ENCODE measurements at regions not wholly inside any gene's neighbourhood (a gene's known extent, or its start where the extent isn't known, plus 50 kb on each side); places are given as distances from the start of the nearest gene placed in this dataset.

GRCh38 chr6:6901205-6901719 is 206.5 kb upstream of the RREB1 start:
- POLR2A ChIA-PET = no interaction called here
- CTCF ChIA-PET = no interaction called here
- no peak overlapping the region for H3K4me3 ChIP-seq (ENCODE audit: low read depth, low read length)
- DNase-seq (ENCODE audit: low read depth, low spot score) = no peak
- no peak for TF ChIP-seq CTCF (IDR thresholded peaks at IDR 0.05; ENCODE audit: insufficient read depth, low read length, missing control alignments)

DNA sequence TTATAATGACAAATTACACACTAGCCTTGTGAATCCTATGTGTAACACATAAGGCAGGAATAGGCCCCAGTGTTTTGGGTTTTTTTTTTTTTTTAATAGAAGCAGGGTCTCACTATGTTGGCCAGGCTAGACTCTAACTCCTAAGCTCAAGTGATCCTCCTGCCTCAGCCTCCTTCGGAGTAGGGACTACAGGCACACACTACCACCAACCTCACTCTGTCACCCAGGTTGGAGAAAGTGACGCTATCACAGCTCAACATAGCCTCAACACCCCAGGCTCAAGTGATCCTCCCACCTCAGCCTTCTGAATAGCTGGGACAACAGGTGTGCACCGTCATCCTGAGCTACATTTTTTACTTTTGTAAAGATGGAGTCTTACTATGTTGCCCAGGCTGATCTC is 205.8 kb upstream of the RREB1 start:
- POLR2A ChIA-PET = no interaction called here
- TF ChIP-seq CTCF (IDR thresholded peaks at IDR 0.05; ENCODE audit: insufficient read depth, low read length, missing control alignments) = no peak
- no peak for DNase-seq (ENCODE audit: low read depth, low spot score)
- CTCF ChIA-PET = no interaction called here
- H3K4me3 ChIP-seq (ENCODE audit: low read depth, low read length) = no peak overlapping the region

DNA sequence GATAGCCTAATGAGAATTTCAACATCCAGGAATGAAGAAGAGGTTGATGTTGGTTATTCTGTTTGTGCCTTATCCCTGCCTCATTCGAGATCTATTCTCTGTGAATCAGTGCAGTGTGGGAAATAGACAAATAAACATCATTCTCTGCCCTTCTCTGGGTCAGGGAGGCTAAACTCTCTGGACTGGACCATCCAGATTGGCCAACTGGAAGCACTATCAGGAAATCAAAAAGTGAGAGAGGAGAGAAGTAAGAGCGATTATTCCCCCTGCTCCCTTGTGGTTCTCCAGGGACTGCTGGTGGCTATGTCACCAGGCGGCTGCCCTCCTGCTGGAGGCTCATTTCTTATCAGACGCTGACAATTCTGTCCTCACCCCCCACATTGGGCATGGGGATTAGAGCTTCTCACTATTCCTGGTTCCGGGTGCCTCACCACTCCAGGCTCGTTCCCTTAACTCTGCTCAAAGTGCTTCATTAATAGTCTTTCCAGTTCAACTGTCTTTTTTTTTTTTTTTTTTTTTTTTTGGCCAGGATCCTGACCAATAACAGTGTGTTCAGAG is 201.7 kb upstream of the RREB1 start:
- no peak overlapping the region for H3K4me3 ChIP-seq (ENCODE audit: low read depth, low read length)
- TF ChIP-seq CTCF (IDR thresholded peaks at IDR 0.05; ENCODE audit: insufficient read depth, low read length, missing control alignments) = no peak
- DNase-seq (ENCODE audit: low read depth, low spot score) = no peak
- POLR2A ChIA-PET = no interaction called here
- CTCF ChIA-PET = no interaction called here

DNA sequence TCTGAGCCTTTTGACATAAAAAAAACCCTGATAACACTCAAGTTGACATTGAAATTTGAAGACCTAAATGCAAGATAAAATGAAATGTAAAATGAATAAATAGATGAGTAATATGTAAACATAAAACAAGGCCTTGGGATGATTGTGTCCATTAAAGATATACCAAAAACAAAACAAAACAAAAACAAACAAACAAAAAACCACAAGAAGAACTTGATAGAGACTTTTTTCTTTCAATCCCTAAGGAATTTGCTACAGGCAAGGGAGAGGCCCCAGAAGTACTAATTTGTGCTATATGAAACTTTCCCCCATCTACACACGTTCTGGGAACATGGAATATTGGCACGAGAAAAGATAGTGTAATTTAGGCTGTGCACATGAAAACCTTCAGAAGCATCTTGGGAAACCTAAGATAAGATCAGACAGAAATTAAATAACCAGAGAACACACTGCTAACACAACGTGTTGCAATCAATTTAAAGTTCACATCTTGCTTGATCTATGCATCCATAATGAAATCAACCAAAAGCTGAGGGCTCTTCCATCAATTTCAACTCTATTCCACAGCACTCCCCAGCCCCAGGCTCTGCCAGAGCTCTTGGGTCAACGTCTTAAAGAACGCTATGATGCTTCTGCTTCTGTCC is 201.1 kb upstream of the RREB1 start:
- no peak for DNase-seq (ENCODE audit: low read depth, low spot score)
- no peak overlapping the region for H3K4me3 ChIP-seq (ENCODE audit: low read depth, low read length)
- TF ChIP-seq CTCF (IDR thresholded peaks at IDR 0.05; ENCODE audit: insufficient read depth, low read length, missing control alignments) = no peak
- CTCF ChIA-PET = no interaction called here
- POLR2A ChIA-PET = no interaction called here

DNA sequence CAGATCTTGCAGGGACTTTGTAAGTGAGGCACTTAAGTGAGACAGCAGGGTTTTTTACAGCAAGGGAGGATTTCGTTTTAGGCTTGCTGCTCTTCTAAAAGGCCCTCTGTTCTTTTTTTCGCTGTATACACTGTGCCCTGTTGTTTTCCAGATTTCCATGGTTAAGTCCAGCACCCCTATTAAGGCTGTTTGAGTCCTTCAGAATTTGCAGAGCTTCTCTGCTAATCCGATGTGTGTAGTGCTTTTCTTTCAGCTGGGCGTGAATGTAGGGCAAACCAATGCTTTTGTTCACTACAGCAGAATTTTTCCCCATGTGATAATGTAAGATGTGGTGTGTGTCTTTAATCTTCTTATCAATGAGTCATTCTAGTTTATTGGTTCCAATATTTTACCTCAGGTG is 200.5 kb upstream of the RREB1 start:
- ChIA-PET POLR2A (no interaction called here), CTCF (interaction anchor here (1.3 kb wide), 1 partner anchor 183 kb away, joined by 4 read pairs; no protein-coding TSS in a partner anchor)
- H3K4me3 ChIP-seq (ENCODE audit: low read depth, low read length) = no peak overlapping the region
- no peak for TF ChIP-seq CTCF (IDR thresholded peaks at IDR 0.05; ENCODE audit: insufficient read depth, low read length, missing control alignments)
- DNase-seq (ENCODE audit: low read depth, low spot score) = no peak

GRCh38 chr6:6908121-6908520 is 199.6 kb upstream of the RREB1 start:
- ChIA-PET CTCF (interaction anchor here (0.7 to 1.3 kb wide), 2 partner anchors 28 to 184 kb away, joined by 3 to 4 read pairs; no protein-coding TSS in a partner anchor), POLR2A (no interaction called here)
- TF ChIP-seq CTCF (IDR thresholded peaks at IDR 0.05; ENCODE audit: insufficient read depth, low read length, missing control alignments) = no peak
- no peak overlapping the region for H3K4me3 ChIP-seq (ENCODE audit: low read depth, low read length)
- no peak for DNase-seq (ENCODE audit: low read depth, low spot score)

Data from AG04449 (cell line).